ENCODE measurements at regions not wholly inside any gene's neighbourhood (a gene's known extent, or its start where the extent isn't known, plus 50 kb on each side); places are given as distances from the start of the nearest gene placed in this dataset.

DNA sequence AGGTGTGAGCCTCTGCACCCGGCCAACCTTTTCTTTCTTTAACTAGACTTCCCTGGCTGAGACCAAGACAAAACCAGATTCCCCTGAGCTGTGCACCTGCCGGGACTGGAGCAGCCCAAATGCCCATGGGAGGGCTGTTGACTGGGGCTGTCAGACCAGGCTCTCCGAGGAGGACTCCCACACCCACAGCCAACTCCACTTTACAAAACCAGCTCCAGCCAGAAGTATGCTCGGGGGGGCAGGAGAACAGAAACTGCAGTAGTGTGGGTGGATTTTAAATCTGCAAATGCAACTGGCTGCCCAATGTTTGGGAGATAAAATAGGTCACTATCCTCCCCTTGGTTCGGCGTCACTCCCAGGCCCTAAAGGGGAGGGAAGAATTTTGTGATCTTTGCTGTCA lies 78.5 kb downstream of the VCPKMT start:
- Histone ChIP-seq H3K4me3 (no peak overlapping the region), H3K9me3 (no peaks in the 10 kb centered on the region), H3K4me2 (0 out of 3 replicates have a peak overlapping the region, but pooled peaks have one; percentile 15), H3K4me1 (peaks cover 31% of the 10 kb centered on the region), H3K27ac (peak overlapping the region; percentile 31 to 80; a peak in 4 of 6 replicates)
- FAIRE-seq (no peak), ATAC-seq (no peak), DNase-seq (ENCODE audit: low read depth in 1 of 2, low spot score in 1 of 2) (no peak)
- TF ChIP-seq POLR2AphosphoS2 (conservative IDR thresholded peaks at IDR 0.05; ENCODE audit: low read length) (no peak), MAZ (IDR thresholded peaks at IDR 0.05; ENCODE audit: borderline replicate concordance, low read depth, low read length) (no peak), TP53 (CRISPR knock-in tag; IDR thresholded peaks at IDR 0.05) (no peak), CHD2 (IDR thresholded peaks at IDR 0.05; ENCODE audit: low read length, partially characterized antibody) (no peak), ZFP36 (IDR thresholded peaks at IDR 0.05; ENCODE audit: borderline replicate concordance, partially characterized antibody) (no peak)
- WGBS (ENCODE audit: missing lambda C conversion rate) = 76% methylated on average over 6 of the region's 6 CpGs
- POLR2A ChIA-PET = interaction anchor here (0.6 to 1.9 kb wide), 5 partner anchors 14 to 175 kb away, joined by 3 to 6 read pairs (median 5); partner anchors contain the start of gene VCPKMT
- CTCF ChIA-PET = interaction anchor here (0.7 to 2.9 kb wide), 13 partner anchors 11 to 176 kb away, joined by 3 to 12 read pairs (median 5); no protein-coding TSS in a partner anchor

DNA sequence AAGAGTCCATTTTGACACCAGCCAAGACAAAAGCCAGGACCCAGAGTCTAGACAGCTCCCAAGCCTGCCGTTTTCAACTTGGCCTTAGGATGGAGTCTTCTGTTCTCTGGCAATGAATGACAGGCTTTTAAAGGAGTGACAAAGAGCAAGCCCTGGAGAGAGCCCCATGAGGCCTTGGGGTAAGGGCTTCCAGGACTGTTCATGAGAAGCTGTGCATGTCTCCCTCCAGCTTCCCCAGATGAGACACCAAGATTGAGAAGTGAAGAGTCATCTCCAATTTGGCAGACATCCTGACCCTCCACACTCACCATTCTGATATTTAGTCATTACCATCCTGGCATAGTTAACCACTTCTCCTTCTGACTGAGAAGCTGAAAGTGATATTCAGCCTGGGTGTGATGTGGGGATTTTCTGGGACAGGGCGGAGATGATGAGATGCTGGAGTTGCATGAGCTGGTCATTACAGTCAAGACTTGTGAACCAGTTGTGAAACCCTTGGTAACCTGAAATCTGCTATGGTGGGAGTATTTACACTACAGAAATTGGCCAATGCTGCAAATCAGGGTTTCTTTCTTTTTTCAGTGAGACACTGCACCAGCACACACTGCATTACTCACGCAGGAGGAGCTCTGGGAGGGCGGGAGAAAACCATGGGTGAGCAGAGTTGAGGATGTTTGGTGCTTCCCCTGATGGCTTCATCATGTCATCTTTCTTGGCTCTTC lies 77.8 kb downstream of the VCPKMT start:
- Histone ChIP-seq H3K9me3 (no peaks in the 10 kb centered on the region), H3K27ac (peak overlapping the region; percentile 71 to 80; a peak in 5 of 6 replicates), H3K4me2 (peak overlapping the region; percentile 15; the same call in 1 of the 3 replicates), H3K4me1 (peaks cover 31% of the 10 kb centered on the region), H3K4me3 (no peak overlapping the region)
- peak; percentile 75 to 84 for ATAC-seq
- FAIRE-seq = no peak
- DNase-seq (ENCODE audit: low read depth in 1 of 2, low spot score in 1 of 2) = peak; percentile 60 to 64
- ChIA-PET CTCF (interaction anchor here (0.8 to 2.9 kb wide), 15 partner anchors 11 to 176 kb away, joined by 3 to 12 read pairs (median 4); no protein-coding TSS in a partner anchor), POLR2A (interaction anchor here (0.6 to 1.9 kb wide), 7 partner anchors 15 to 176 kb away, joined by 3 to 6 read pairs (median 4); partner anchors contain the start of genes ARF6 and VCPKMT)
- WGBS (ENCODE audit: missing lambda C conversion rate) = 45% methylated on average over 4 of the region's 4 CpGs
- TF ChIP-seq SMC3 (IDR thresholded peaks at IDR 0.05) = no peak
- TF ChIP-seq HOXB13 (CRISPR knock-in tag; IDR thresholded peaks at IDR 0.05; ENCODE audit: low read depth) = no peak
- peak in 1 of 2 experiments; percentile 49; a peak in 2 of 4 replicates for TF ChIP-seq CEBPB (IDR thresholded peaks at IDR 0.05)
- no peak for TF ChIP-seq RCOR1 (IDR thresholded peaks at IDR 0.05; ENCODE audit: low read depth, low read length)
- no peak for TF ChIP-seq RFX5 (IDR thresholded peaks at IDR 0.05)
- no peak for TF ChIP-seq BHLHE40 (IDR thresholded peaks at IDR 0.05; ENCODE audit: low read depth, low read length)
- no peak; the same call in 1 of the 2 replicates for TF ChIP-seq GATA3 (IDR thresholded peaks at IDR 0.05; ENCODE audit: borderline replicate concordance)
- no peak for TF ChIP-seq ZNF302 (CRISPR knock-in tag; IDR thresholded peaks at IDR 0.05)
- TF ChIP-seq TFCP2L1 (CRISPR knock-in tag; IDR thresholded peaks at IDR 0.05) = no peak
- TF ChIP-seq, protein P1, sequence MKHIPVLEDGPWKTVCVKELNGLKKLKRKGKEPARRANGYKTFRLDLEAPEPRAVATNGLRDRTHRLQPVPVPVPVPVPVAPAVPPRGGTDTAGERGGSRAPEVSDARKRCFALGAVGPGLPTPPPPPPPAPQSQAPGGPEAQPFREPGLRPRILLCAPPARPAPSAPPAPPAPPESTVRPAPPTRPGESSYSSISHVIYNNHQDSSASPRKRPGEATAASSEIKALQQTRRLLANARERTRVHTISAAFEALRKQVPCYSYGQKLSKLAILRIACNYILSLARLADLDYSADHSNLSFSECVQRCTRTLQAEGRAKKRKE (CRISPR knock-in tag; IDR thresholded peaks at IDR 0.05; ENCODE audit: low read depth) = no peak
- no peak for TF ChIP-seq RNF2 (IDR thresholded peaks at IDR 0.05; ENCODE audit: borderline replicate concordance, low read depth)
- TF ChIP-seq JUNB (IDR thresholded peaks at IDR 0.05) = no peak; the same call in 1 of the 2 replicates
- no peak for TF ChIP-seq FOXS1 (CRISPR knock-in tag; IDR thresholded peaks at IDR 0.05)
- no peak for TF ChIP-seq SREBF2 (IDR thresholded peaks at IDR 0.05)
- TF ChIP-seq, protein P2, sequence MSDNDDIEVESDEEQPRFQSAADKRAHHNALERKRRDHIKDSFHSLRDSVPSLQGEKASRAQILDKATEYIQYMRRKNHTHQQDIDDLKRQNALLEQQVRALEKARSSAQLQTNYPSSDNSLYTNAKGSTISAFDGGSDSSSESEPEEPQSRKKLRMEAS (IDR thresholded peaks at IDR 0.05) = 0 out of 2 replicates have a peak, but pooled peaks have one; percentile 21
- no peak for TF ChIP-seq KDM5A (IDR thresholded peaks at IDR 0.05)
- TF ChIP-seq FOSB (CRISPR knock-in tag; IDR thresholded peaks at IDR 0.05) = no peak
- TF ChIP-seq ZSCAN20 (CRISPR knock-in tag; IDR thresholded peaks at IDR 0.05) = no peak
- TF ChIP-seq CBX2 (IDR thresholded peaks at IDR 0.05; ENCODE audit: borderline replicate concordance, low read depth) = no peak
- TF ChIP-seq RAD21 (conservative IDR thresholded peaks at IDR 0.05 in 1 of 2, IDR thresholded peaks at IDR 0.05 in 1 of 2) = peak; percentile 19 to 25; a peak in 1 of 5 replicates
- TF ChIP-seq JUN (IDR thresholded peaks at IDR 0.05) = no peak; a peak in 1 of 5 replicates
- TF ChIP-seq, protein P3, sequence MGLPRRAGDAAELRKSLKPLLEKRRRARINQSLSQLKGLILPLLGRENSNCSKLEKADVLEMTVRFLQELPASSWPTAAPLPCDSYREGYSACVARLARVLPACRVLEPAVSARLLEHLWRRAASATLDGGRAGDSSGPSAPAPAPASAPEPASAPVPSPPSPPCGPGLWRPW (IDR thresholded peaks at IDR 0.05) = peak; percentile 29; the same call in 1 of the 2 replicates
- no peak for TF ChIP-seq MAZ (IDR thresholded peaks at IDR 0.05; ENCODE audit: borderline replicate concordance, low read depth, low read length)
- TF ChIP-seq CHD2 (IDR thresholded peaks at IDR 0.05; ENCODE audit: low read length, partially characterized antibody) = no peak
- 0 out of 2 replicates have a peak, but pooled peaks have one; percentile 12 for TF ChIP-seq FOSL2 (IDR thresholded peaks at IDR 0.05)
- TF ChIP-seq FOSL2 (CRISPR knock-in tag; IDR thresholded peaks at IDR 0.05) = peak; percentile 43

Measured in A549 (cell line).